ENCODE measurements at regions not wholly inside any gene's neighbourhood (a gene's known extent, or its start where the extent isn't known, plus 50 kb on each side); places are given as distances from the start of the nearest gene placed in this dataset.

- no peak for TF ChIP-seq POLR2A (IDR thresholded peaks at IDR 0.05)
- TF ChIP-seq, protein P1, sequence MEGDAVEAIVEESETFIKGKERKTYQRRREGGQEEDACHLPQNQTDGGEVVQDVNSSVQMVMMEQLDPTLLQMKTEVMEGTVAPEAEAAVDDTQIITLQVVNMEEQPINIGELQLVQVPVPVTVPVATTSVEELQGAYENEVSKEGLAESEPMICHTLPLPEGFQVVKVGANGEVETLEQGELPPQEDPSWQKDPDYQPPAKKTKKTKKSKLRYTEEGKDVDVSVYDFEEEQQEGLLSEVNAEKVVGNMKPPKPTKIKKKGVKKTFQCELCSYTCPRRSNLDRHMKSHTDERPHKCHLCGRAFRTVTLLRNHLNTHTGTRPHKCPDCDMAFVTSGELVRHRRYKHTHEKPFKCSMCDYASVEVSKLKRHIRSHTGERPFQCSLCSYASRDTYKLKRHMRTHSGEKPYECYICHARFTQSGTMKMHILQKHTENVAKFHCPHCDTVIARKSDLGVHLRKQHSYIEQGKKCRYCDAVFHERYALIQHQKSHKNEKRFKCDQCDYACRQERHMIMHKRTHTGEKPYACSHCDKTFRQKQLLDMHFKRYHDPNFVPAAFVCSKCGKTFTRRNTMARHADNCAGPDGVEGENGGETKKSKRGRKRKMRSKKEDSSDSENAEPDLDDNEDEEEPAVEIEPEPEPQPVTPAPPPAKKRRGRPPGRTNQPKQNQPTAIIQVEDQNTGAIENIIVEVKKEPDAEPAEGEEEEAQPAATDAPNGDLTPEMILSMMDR (IDR thresholded peaks at IDR 0.05), result no peak
Observed at GRCh38 chr4:14392378-14392777, 609.9 kb upstream of the CPEB2 start.
